Prostate gland (tissue), 2 donors: ENCODE measurements at regions not wholly inside any gene's neighbourhood (a gene's known extent, or its start where the extent isn't known, plus 50 kb on each side); places are given as distances from the start of the nearest gene placed in this dataset.

Source experiments
- CTCF ChIP-seq, 4 experiments: fragments of 200-600 bp in 2 of 4; fragments of 450-650 bp in 2 of 4; sonication (generic) in 2 of 4; IDR thresholded peaks; 1 replicate in 3 of 4; 2 replicates in 1 of 4; pipeline ENCODE4 v1.5.1; 2016 to 2019; ENCODE audit warnings: antibody characterized with exemption in 4 of 4, mild to moderate bottlenecking in 2 of 4, moderate library complexity in 2 of 4
- POLR2A ChIP-seq: fragments of 450-650 bp; IDR thresholded peaks from one replicate; pipeline ENCODE4 v1.6.1; 2016; ENCODE audit warnings: antibody characterized with exemption, mild to moderate bottlenecking
- POLR2AphosphoS5 ChIP-seq: sonication (generic); formaldehyde crosslinking; IDR thresholded peaks from one replicate; pipeline ENCODE4 v1.6.1; 2017; ENCODE audit warnings: antibody characterized with exemption

- TF ChIP-seq CTCF (IDR thresholded peaks at IDR 0.05) (no peak), POLR2A (no peak), POLR2AphosphoS5 (no peak)
These were observed 185.4 kb downstream of the RAB11FIP2 start for GRCh38 chr10:117861329-117861728.
